SHP77 (cell line): ENCODE measurements at regions not wholly inside any gene's neighbourhood (a gene's known extent, or its start where the extent isn't known, plus 50 kb on each side); places are given as distances from the start of the nearest gene placed in this dataset.

Experiments used
- DNase-seq, 2 experiments: peaks; one replicate each; lab custom pipeline; 2025; lab: John Stamatoyannopoulos, UW

DNA sequence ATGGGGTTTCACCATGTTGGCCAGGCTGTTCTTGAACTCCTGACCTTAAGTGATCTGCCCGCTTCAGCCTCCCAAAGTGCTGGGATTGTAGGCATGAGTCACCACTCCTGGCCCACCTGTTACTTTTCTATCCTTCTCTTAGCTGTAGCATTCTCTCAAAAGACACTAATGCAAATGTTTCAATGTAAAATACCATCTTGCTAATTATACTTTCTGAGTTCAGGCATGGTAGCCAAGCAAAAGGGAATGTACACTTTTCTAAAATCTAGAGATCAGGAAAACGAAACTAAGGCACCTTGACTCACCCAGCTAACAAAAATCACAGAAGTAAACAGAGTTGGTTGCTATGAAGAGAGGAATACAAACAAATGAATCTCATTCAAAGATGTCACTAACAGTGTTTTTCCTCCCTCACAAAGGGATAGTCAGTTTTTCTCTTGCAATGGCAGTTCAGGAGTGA lies 401.0 kb upstream of the NRP1 start:
- DNase-seq: no peak

DNA sequence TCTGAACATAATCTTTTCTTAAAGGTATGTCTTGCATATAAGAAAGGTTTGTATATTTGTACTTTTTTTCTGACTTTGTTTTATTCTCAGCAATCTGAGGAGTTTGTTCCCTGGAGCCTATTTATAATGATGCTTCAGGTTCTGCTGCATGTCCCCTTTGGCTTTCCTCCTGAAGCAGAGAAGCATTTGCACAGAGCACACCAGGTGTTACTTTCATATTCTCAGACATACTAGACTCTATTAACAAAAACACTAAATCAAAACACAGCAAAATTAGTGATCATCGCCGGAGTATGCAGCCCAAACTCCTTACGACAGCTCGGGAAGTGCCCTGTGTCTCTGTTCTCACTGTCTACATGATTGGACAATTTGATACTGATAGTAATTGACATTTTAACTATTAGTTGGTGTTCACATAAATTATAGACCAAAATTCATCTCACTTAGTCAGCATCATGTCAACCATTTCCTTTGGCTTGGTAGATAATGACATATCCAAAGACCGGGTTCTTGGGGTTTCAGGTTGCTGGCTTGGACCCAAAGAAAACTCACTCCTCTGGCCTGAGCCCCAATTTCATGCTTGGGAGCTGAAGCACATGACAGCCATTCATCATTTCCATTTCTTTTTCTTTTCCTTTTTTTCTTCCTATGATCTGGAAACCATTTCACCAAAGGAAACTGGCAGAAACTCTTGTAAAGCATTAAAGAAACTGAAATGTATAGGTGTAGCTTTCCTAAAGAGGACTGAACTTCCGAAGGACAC lies 400.1 kb upstream of the NRP1 start:
- no peak for DNase-seq

DNA sequence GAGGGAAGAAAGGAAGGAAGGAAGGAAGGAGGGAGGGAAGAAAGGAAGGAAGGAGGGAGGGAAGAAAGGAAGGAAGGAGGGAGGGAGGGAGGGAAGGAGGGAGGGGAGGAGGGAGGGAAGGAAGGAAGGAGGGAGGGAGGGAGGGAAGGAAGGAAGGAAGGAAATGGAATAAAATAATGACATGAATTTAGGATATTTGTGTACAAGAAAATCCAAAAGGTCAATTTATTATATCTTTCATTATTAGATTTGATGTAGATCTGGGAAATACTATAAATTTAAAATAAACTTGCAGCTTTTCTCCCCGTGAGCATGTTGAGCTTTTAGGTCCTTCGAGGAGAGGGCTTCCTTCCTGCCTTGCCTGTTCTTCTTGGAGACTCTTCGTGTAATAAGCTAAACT lies 398.6 kb upstream of the NRP1 start:
- DNase-seq: no peak

DNA sequence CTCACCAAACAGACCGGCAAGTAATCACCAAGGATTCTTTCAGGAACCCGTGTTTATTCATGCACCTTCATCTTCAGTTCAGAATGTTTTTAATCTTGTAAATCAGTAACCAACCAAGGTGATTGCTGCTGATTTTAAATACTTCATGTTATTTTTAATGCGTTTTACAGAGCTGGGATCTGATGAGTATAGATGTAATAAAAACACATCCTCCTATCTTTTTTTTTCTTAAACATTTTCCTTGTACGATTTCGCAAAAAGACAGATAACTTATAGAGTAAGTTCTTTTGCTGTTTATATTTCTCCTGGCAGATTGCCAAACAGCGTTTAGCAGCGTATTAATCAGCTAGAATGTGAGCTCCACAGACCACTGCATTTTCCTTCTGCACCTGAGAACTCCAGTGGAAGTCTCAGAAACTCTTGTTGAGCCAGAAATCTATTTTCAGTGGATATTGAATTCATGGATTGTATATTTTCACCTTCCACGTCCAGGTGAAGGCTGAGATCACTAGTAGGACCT lies 397.8 kb upstream of the NRP1 start:
- DNase-seq: no peak

DNA sequence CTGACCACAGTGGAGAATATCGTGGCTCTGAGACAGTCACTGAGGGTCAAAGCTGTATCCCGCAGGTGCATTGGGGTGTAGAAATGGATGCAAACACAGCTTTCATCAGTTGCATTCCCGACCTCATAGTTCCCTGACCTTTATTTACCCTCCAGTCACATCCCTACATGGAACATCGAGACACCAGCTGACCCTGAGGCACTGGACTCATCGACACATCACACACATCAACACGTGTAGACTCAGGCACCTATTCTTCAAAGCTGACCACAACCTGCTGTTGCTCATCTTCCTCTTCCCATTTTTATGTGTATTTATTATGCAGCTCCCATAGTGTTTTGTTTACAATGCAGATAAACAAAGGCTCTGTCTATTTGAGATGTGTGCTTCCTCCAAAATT lies 396.9 kb upstream of the NRP1 start:
- DNase-seq: no peak

DNA sequence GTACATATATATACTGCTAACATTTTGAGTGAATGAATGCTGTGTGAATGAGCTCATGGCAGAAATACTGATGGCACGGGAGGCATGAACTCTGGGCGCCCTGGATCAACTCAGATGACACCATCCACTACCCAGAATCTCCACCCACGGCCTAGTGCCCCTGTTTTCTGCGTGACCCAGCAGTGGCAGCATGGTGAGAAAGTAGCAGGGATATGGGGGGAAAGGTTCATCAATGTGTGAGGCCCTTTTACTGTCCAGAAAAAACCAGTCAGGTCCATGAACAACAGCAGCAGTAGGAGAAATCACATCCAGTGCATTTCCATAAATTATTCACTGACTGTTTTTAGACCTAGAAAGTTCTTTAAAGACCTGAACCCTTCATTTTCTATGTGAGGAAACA lies 391.0 kb upstream of the NRP1 start:
- DNase-seq: no peak

DNA sequence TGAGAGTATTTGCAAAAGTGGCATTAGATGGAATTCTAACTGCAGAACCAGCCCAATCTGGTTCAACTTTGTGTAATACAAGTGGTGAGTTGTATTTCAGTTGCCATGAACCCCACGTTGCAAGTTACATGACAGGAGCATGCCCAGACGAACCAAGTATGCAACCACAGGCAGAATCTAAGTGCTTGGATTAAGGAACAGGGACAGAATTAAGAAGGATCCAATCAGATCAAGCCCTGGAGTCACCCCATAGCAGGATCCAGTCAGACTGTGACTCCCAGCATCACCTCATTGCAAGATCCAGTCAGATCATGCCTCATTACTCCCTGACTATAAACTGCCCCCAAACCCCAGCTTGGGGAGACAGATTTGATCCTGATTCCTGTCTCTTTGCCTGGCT lies 388.7 kb upstream of the NRP1 start:
- no peak for DNase-seq

DNA sequence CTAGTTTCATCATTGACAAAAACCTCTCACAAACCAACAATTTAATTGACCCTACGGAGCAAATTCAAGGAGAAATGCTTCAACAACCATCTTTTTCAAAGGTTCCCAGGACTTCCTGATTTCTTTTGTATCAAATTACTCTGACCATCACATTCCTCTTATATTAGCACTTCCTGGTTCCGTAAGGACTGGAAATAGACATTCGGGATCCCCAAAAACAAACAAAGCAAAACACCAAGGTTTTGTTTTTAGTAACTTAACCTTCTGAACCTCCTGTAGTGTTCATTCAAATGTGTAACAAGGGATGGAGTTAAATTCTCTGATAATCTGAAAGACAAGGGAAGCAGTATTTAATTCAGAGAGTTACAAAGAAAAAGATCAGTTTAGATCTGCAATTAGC lies 387.6 kb upstream of the NRP1 start:
- no peak for DNase-seq

DNA sequence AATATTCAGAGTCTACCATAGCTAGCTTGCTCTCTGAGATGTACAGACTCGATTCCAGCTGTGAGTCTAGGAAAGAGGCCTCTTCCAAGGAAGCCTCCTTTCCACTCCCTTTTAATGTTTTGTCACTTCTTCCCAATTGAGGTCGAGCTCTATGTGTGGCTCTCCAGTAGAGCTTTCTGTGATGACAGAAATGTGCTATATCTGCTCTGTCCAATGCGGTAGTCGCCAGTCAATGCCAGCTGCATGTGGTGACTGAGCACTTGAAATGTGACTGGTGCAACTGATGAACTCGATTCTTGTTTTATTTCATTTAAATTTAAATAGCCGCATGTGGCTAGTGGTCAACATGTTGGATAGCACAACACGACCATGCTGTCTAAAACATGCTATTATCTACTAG lies 387.0 kb upstream of the NRP1 start:
- DNase-seq: no peak

DNA sequence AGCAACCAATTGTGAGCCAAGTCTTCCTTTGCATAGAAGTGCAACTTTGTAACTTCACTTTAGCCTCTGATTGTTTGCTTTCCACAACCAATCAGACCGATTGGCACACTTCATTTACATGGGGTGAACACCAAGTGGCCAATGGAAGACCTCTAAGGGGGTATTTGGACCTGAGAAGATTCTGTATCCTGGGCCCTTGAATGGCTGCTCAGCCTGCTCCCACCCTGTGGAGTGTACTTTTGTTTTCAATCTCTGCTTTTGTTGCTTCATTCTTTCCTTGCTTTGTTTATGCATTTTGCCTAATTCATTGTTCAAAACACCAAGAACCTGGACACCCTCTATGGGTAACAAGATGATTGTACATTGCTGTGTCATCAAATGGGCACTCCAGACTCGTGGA lies 385.7 kb upstream of the NRP1 start:
- no peak for DNase-seq

DNA sequence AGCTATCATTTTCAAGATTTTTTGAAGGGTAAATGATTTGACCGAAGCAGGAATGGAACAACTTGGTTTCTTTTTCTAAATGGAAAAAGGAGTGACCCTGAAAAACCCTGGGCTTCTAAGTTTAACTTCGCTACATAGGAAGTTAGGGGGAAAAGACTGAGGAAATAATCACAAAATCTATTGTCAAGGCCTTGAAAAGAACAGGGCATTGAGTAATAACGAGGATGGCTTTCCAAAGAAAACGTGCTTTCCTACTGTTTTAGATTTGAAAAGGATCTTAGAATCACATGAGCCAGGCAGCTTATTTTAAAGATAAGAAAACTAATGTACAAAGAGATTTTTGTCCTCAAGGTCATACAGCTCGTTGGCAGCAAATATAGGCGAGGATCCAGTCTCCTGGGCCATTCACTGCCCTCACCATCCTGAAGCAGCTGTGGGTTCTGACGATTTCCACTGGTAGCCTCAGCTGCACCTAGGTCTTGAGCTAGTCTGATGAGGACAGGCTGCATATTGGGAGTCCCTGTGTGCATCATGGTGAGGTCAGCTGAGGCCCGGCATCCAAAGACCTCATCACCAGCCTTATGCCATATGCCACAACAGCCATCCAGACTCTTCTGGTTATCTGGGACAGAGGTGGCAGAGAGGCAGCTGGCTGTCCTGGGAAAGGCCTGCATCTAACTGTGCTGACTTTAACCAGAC lies 384.7 kb upstream of the NRP1 start:
- no peak for DNase-seq

DNA sequence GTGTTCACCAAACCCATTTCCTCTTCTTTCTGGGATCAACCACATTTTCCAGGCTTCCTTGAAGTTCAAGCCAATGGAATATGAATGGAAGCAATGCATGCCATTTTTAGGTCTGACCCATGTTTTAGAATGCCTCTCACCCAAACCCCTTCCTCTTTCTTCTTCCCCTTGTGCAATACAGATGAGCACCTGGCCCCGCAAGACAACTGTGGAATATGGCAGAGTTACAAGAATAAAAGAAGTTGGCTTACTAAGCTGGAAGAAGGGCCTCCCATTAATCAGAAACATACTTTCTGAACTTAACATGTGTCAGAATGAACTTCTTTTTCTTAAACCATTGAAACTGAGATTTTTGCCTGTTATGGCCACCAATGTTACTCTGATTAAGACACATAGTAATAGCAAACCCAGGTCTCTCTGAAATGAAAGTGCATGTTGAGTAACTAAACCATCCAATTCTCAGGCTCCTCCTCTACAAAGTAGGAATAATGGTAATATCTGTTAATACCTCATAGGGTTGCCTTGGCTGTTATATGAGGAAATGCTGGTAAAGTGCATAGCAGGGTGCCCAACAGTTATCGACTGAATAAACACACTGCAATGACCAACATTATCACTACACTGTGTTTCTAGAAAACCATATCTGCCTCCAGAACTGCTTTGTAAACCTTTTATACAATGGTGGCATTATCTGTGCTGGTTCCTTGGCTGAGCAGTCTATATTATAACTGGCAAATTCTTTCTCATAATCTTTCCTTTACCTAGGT lies 382.2 kb upstream of the NRP1 start:
- no peak for DNase-seq

DNA sequence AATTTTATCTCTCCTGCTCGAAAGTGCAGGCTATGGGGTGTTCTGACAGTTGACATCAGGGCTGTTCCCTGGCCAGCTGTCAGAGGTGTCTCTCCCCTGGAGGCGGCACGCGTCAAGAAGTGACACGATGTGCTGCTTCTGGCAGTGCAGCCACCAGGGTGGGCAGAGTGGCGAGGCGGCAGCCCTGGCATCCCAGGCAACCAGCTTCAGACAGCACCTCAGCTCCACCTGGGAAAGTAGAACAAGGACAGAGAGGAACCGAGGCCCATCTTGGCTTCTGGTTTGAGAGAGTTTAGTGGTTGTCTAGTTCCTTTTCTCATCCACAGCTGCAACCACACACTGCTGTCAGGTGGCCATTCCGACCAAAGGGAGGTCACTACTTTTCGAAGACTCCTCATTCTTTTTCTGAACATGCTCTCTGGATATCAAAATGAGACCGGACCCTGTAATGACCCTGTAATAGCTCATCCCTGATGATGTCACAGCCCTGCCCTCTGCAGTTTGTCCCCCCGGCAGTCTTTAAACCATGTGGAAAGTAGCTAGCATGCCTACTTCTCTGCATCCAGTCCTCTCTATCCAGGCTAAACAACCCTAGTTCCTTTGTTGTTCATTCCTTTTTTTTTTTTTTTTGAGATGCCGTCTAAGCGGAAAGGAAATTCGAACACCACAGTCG lies 381.0 kb upstream of the NRP1 start:
- DNase-seq: no peak

DNA sequence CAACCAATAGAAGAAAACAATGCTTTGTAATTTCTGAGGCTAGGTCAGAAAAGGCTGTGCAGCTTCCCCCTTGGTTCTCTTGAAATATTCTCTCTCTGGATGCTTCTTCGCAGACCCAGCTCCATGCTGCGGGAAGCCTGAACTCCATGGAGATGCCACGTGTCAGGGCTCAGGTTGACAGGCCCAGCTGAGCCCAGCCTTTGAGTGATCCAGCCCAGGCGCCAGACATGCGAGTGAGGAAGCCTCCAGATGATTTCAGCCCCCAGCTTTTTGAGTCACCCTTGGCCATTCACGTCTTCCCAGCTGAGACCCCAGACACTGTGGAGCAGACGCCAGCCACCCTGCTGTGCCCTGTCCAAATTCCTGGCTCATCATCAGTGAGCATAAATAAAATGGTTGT lies 378.4 kb upstream of the NRP1 start:
- DNase-seq: no peak

DNA sequence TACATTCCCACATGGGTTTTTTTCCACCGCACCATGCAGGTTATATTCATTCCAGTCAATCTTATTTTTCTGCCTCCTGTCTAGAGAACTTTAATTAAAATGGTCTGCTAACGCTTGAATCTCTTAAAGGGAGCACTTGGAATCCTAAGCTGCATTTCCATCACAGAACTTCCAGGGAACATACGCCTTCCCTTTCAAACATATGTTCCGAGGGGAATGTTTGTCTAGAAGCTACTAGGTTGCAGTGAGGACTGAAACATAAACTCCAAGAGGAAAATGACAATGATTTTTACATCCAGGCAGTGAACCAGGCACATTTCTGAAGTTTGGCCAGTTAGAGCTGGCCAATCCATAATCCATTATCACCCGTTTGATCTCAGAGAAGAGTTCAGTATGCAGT lies 375.5 kb upstream of the NRP1 start:
- no peak for DNase-seq

DNA sequence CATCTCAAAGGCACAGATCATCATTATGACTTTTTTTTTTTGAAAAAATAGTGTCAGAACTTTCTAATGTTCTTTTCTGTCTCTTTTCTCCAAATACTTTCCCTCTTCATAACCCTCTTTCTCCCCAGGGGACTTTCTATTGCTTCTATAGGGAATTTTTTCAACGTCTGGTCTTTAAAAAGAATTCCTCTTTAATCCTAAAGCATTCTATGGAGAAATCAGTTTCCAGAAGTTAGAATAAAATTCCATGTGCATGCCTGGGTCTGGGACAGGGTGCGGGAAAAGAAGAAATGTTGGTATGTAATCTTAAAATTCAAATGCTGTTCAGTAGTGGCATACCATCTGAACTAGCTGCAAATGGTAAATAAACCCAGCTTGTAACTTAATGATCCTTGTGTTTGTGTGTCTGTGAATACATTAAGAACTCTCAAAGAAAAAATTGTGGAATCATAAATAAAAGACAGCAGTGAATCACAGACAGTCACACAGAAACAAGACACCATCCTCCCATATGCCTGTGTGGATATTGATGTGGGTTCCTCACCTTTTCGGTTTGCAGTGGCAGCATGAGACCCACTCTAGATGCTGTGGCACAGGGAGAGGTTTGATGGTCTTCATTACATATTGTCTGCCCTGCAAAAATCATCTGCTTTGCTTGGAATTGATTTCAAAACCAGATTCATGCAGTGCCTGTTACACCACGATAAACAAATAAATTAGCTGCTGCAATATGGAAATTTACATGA lies 374.7 kb upstream of the NRP1 start:
- no peak for DNase-seq

DNA sequence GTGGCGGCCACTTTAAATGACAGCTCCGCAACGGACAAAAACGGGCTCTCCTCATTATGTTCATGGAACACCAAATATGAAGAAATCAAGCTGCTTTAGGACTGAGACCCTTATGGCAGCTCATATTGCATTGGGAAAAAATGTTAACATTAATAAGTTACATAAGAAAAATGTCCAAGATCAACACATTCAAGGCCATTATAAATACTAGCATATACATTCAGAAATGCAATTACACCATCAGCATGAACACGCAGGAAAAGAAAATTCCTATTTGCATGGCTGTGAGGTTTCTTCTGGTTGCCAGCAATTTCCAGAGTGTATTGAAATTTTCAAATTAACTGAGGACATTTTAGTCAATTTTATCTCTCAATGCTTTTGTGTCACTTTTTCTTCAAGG lies 374.1 kb upstream of the NRP1 start:
- DNase-seq: no peak

DNA sequence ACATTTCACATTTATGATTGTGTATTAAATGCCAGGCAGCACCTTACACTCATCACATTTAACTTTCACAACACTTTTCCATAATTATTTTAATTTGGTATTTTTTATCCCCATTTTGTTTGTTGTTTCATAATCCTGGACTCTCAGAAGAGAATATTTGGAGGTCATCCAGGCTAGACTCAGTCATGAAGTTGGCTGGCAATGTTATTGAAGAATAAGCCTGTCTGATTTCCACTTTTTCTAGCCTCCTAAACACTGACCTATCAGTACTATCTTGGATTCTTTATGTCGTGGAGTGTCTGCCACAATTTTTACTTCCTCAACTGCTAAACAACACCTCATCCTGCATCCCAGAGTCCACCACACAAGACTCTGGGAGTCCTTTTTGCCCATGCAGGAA lies 372.3 kb upstream of the NRP1 start:
- DNase-seq: no peak

DNA sequence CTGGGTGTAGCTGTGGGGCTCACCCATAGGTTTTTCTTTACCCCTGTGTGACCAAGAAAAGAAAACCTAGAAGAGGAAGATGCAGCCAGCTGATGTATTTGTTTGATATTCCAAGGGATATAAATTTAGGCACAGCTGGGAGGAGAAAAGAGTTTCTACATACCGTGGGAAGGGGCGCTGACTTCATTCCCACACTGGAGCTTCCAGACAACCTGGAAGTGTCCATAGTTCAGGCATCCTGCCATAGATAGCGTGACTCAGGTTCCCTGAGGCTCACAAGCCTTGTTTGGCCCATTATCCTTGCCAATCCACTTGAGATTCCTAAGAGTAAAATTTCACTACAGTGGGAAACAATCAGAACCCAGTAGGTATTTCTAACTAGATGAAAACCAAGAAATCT lies 371.7 kb upstream of the NRP1 start:
- DNase-seq: no peak

DNA sequence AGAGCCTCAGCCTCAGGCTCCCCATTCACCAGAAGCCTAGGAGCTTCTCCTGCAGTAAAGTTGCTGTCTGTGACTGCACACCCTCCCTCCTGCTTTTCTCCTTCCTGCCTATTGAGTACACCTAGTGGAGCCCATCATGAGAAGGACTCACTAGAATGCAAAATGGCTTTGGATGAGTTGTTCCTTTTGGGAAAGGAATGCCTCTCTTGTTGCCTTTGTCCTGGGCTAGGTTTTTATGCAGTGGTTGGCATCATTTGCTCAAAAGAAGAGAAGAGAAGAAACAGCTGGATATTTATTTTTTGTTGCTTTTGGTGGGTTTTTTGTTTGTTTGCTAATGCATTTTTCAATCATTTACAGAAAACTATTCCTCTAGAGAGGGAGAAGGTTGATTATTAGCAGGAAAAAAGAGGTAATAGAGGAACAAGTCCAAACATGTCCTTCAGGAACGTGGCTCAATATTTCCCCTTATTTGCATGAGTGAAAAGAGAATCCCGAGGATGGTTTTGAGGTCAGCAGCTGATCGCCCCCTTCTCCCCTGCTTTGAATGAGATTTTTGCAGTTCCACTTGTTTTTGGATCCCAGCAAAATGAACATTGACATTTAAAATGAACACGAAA lies 369.9 kb upstream of the NRP1 start:
- no peak for DNase-seq
